SU-DHL-6 (cell line): ENCODE measurements at regions not wholly inside any gene's neighbourhood (a gene's known extent, or its start where the extent isn't known, plus 50 kb on each side); places are given as distances from the start of the nearest gene placed in this dataset.
"Not testable (repeated sequence)": the region's sequence is repeated elsewhere in the genome, so short reads cannot be mapped to it uniquely, and the experiment has no call there.

Source experiments
- H2AFZ ChIP-seq: fragments of 200-600 bp; sonication (generic); 2 replicates; pipeline ENCODE4 v1.6.1; 2014; ENCODE audit warnings: low read depth, mild to moderate bottlenecking, moderate library complexity, mixed read lengths, antibody characterized with exemption, low read length; ENCODE audit not compliant: severe bottlenecking
- H3F3A ChIP-seq: fragments of 200-600 bp; shearing (Covaris generic); 2 replicates; pipeline ENCODE4 v1.6.0; 2016; ENCODE audit warnings: antibody characterized with exemption, mild to moderate bottlenecking; ENCODE audit not compliant: insufficient read depth
- H3K27ac ChIP-seq: fragments of 200-600 bp; sonication (generic); 2 replicates; pipeline ENCODE4 v1.5.1; 2016; ENCODE audit warnings: low read depth, mild to moderate bottlenecking, low read length, moderate library complexity, mixed read lengths
- H3K27me3 ChIP-seq: fragments of 200-600 bp; sonication (generic), shearing (Covaris generic); 2 replicates; pipeline ENCODE4 v1.6.0; 2014; ENCODE audit warnings: mild to moderate bottlenecking, low read length
- H3K36me3 ChIP-seq: fragments of 200-600 bp; sonication (generic); 2 replicates; pipeline ENCODE4 v1.6.1; 2014; ENCODE audit warnings: mild to moderate bottlenecking, low read length, mixed read lengths
- H3K4me2 ChIP-seq: fragments of 300-600, 200-600 bp; shearing (Covaris generic), sonication (generic); 2 replicates; pipeline ENCODE4 v1.6.0; 2014; ENCODE audit warnings: low read length, low read depth, mild to moderate bottlenecking; ENCODE audit not compliant: poor library complexity, severe bottlenecking
- H3K4me3 ChIP-seq: fragments of 200-600 bp; sonication (generic); 2 replicates; pipeline ENCODE4 v1.5.1; 2014; ENCODE audit warnings: antibody characterized with exemption, low read length, mild to moderate bottlenecking, mixed read lengths; ENCODE audit not compliant: insufficient read depth, poor library complexity, severe bottlenecking
- H3K79me2 ChIP-seq: fragments of 200-600 bp; sonication (generic); 2 replicates; pipeline ENCODE4 v1.6.1; 2014; ENCODE audit warnings: mild to moderate bottlenecking, low read length, moderate library complexity; ENCODE audit not compliant: insufficient read depth
- H3K9ac ChIP-seq: fragments of 200-600 bp; sonication (generic); 2 replicates; pipeline ENCODE4 v1.7.0; 2014; ENCODE audit warnings: mild to moderate bottlenecking, low read length
- H3K9me2 ChIP-seq: fragments of 200-600 bp; sonication (generic); replicated peaks from 2 replicates; pipeline ENCODE4 v1.6.1; 2014; ENCODE audit warnings: low read length; ENCODE audit not compliant: insufficient read depth
- H3K9me3 ChIP-seq: fragments of 200-600 bp; sonication (generic); 2 replicates; pipeline ENCODE4 v1.6.1; 2014; ENCODE audit warnings: low read length, mixed read lengths; ENCODE audit not compliant: insufficient read depth
- H4K20me1 ChIP-seq: fragments of 200-600 bp; sonication (generic); 2 replicates; pipeline ENCODE4 v1.6.1; 2014; ENCODE audit warnings: low read depth, mild to moderate bottlenecking, antibody characterized with exemption, low read length, moderate library complexity, mixed read lengths
- CTCF ChIP-seq: fragments of 200-600 bp; sonication (generic); IDR thresholded peaks from one replicate; pipeline ENCODE4 v1.5.1; 2017; ENCODE audit warnings: antibody characterized with exemption, mild to moderate bottlenecking, low read length, moderate library complexity; ENCODE audit not compliant: insufficient read depth, poor library complexity, severe bottlenecking
- EZH2phosphoT487 ChIP-seq: fragments of 200-600 bp; sonication (generic), shearing (Covaris generic); conservative IDR thresholded peaks from 2 replicates; pipeline ENCODE4 v1.6.1; 2018; ENCODE audit warnings: mild to moderate bottlenecking, antibody characterized with exemption, low read length, moderate library complexity, mixed read lengths

GRCh38 chr9:108775901-108776306, 79.9 kb downstream of the ACTL7B start:
- H3K9ac ChIP-seq = no peak overlapping the region
- no peak overlapping the region for H3K27ac ChIP-seq

GRCh38 chr9:108774088-108774487, 81.7 kb downstream of the ACTL7B start:
- not testable (repeated sequence) for H3K4me2 ChIP-seq, H4K20me1 ChIP-seq, H3K9me3 ChIP-seq, H3K27ac ChIP-seq, H3F3A ChIP-seq, H3K4me3 ChIP-seq, H3K9me2 ChIP-seq, H3K27me3 ChIP-seq, H3K79me2 ChIP-seq, H2AFZ ChIP-seq, H3K36me3 ChIP-seq, H3K9ac ChIP-seq

More at GRCh38 chr9:108775901-108776306, 79.9 kb downstream of the ACTL7B start:
- no peaks in the 10 kb centered on the region for H3K79me2 ChIP-seq
- no peaks in the 10 kb centered on the region for H4K20me1 ChIP-seq
- no peaks in the 10 kb centered on the region for H3K9me2 ChIP-seq
- no peaks in the 10 kb centered on the region for H3K27me3 ChIP-seq
- no peak overlapping the region for H3K4me3 ChIP-seq
- no peak overlapping the region for H2AFZ ChIP-seq
- no peaks in the 10 kb centered on the region for H3K36me3 ChIP-seq
- no peaks in the 10 kb centered on the region for H3K9me3 ChIP-seq
- no peak overlapping the region for H3K4me2 ChIP-seq
- no peaks in the 10 kb centered on the region for H3F3A ChIP-seq
- TF ChIP-seq CTCF (no peak), EZH2phosphoT487 (no peak)

- H3F3A ChIP-seq = no peaks in the 10 kb centered on the region
- no peak overlapping the region for H2AFZ ChIP-seq
- no peaks in the 10 kb centered on the region for H3K9me2 ChIP-seq
- H3K79me2 ChIP-seq = no peaks in the 10 kb centered on the region
- no peak overlapping the region for H3K9ac ChIP-seq
- H4K20me1 ChIP-seq = no peaks in the 10 kb centered on the region
- TF ChIP-seq CTCF (no peak), EZH2phosphoT487 (no peak)
- H3K36me3 ChIP-seq = no peaks in the 10 kb centered on the region
- no peak overlapping the region for H3K27ac ChIP-seq
- no peaks in the 10 kb centered on the region for H3K9me3 ChIP-seq
- H3K27me3 ChIP-seq = no peaks in the 10 kb centered on the region
- no peak overlapping the region for H3K4me3 ChIP-seq
- H3K4me2 ChIP-seq = no peak overlapping the region
These were observed 83.4 kb downstream of the ACTL7B start for GRCh38 chr9:108772301-108772894.

- Histone ChIP-seq H3K9ac (no peak overlapping the region), H2AFZ (no peak overlapping the region), H3K9me2 (no peaks in the 10 kb centered on the region), H3K4me2 (no peak overlapping the region), H3K9me3 (no peaks in the 10 kb centered on the region), H3K4me3 (no peak overlapping the region), H3F3A (no peaks in the 10 kb centered on the region), H4K20me1 (no peaks in the 10 kb centered on the region), H3K36me3 (no peaks in the 10 kb centered on the region), H3K27ac (no peak overlapping the region), H3K79me2 (no peaks in the 10 kb centered on the region), H3K27me3 (no peaks in the 10 kb centered on the region)
- TF ChIP-seq CTCF = no peak
- no peak for TF ChIP-seq EZH2phosphoT487
These were observed 87.0 kb downstream of the ACTL7B start for GRCh38 chr9:108768744-108769143.
